Ovary (tissue), 7 donors: ENCODE measurements at regions not wholly inside any gene's neighbourhood (a gene's known extent, or its start where the extent isn't known, plus 50 kb on each side); places are given as distances from the start of the nearest gene placed in this dataset.

Experiments
- DNase-seq, 5 donors: peaks; one replicate each; pipeline ENCODE4 v3.0.0-alpha.2; 2019 to 2020
- H3K27ac ChIP-seq, 2 donors: fragments of 200-600 bp; one replicate each; pipeline versions ENCODE4 v1.5.1 to v1.8.0; 2019 to 2022
- H3K27me3 ChIP-seq: fragments of 200-600 bp; one replicate; pipeline ENCODE4 v1.8.0; 2022
- H3K36me3 ChIP-seq: fragments of 200-600 bp; sonication (generic); one replicate; pipeline ENCODE4 v1.5.1; 2019
- H3K4me1 ChIP-seq: one replicate; pipeline ENCODE4 v1.8.1; 2013; ENCODE audit warnings: mild to moderate bottlenecking, moderate library complexity; ENCODE audit not compliant: insufficient read depth
- H3K4me3 ChIP-seq: fragments of 200-600 bp; sonication (generic); one replicate; pipeline ENCODE4 v1.5.1; 2017
- H3K9me3 ChIP-seq, 2 donors: fragments of 200-600 bp in 1 of 2; sonication (generic) in 1 of 2; one replicate each; pipeline versions ENCODE4 v1.5.1 to v1.8.1; 2013 to 2019; ENCODE audit warnings: mild to moderate bottlenecking in 1 of 2, moderate library complexity in 1 of 2
- EP300 ChIP-seq: sonication (generic); formaldehyde crosslinking; IDR thresholded peaks from one replicate; pipeline ENCODE4 v1.6.1; 2017; ENCODE audit warnings: antibody characterized with exemption
- POLR2A ChIP-seq: fragments of 450-650 bp; IDR thresholded peaks from one replicate; pipeline ENCODE4 v1.6.1; 2017; ENCODE audit warnings: antibody characterized with exemption, mild to moderate bottlenecking, moderate library complexity
- WGBS, 3 donors: extraction: QIAGEN DNeasy Blood & Tissue Kit in 1 of 3; methylation state at CpG; one replicate each; pipeline versions ENCODE4 v1.1.5 to v1.1.7; 2013 to 2017; 5-methylcytosine and 5-hydroxymethylcytosine counted together
- intact Hi-C, 4 donors: fragments of 100-400 bp; cut with DNase I; formaldehyde crosslinking; loops; one replicate each; pipeline versions ENCODE4 v1.11.0 to v1.15.1; 2022 to 2023
- TF ChIP-seq, protein P1 (sequence below), 3 donors: fragments of 450-650 bp in 2 of 3; fragments of 200-600 bp in 1 of 3; IDR thresholded peaks; one replicate each; pipeline versions ENCODE4 v1.5.1 to v1.8.0; 2016 to 2022; ENCODE audit warnings: antibody characterized with exemption in 3 of 3, mild to moderate bottlenecking in 1 of 3
- donor health status: DM: no; HTN: no; CAD: no; lungs with moderate emphysema.
- donor health status: DM: no; HTN: no; CAD: no.
- donor health status: Bipolar disorder and iron deficiency.
- donor health status: DM: no; HTN: no; CAD: no.
- donor health status: DM: yes; HTN: yes; CAD: no.

GRCh38 chr1:238772322-238772721, 614.0 kb upstream of the CHRM3 start:
- H3K27me3 ChIP-seq: no peaks in the 10 kb centered on the region
- no peaks in the 10 kb centered on the region for H3K9me3 ChIP-seq
- H3K4me3 ChIP-seq: no peak overlapping the region
- H3K36me3 ChIP-seq: no peaks in the 10 kb centered on the region
- intact Hi-C loops: no loop called here
- H3K27ac ChIP-seq: no peak overlapping the region
- TF ChIP-seq, protein P1, sequence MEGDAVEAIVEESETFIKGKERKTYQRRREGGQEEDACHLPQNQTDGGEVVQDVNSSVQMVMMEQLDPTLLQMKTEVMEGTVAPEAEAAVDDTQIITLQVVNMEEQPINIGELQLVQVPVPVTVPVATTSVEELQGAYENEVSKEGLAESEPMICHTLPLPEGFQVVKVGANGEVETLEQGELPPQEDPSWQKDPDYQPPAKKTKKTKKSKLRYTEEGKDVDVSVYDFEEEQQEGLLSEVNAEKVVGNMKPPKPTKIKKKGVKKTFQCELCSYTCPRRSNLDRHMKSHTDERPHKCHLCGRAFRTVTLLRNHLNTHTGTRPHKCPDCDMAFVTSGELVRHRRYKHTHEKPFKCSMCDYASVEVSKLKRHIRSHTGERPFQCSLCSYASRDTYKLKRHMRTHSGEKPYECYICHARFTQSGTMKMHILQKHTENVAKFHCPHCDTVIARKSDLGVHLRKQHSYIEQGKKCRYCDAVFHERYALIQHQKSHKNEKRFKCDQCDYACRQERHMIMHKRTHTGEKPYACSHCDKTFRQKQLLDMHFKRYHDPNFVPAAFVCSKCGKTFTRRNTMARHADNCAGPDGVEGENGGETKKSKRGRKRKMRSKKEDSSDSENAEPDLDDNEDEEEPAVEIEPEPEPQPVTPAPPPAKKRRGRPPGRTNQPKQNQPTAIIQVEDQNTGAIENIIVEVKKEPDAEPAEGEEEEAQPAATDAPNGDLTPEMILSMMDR (IDR thresholded peaks at IDR 0.05): no peak
- TF ChIP-seq EP300: no peak
- no peak for TF ChIP-seq POLR2A
- DNase-seq: no peak
- WGBS, 3 donors: 91 to 95% (median 93%) methylated on average over 2 of the region's 2 CpGs
- H3K4me1 ChIP-seq: no peaks in the 10 kb centered on the region

GRCh38 chr1:238767321-238767720, 619.0 kb upstream of the CHRM3 start:
- 30 to 43% (median 36%) methylated on average over 2 of the region's 2 CpGs for WGBS, 3 donors
- intact Hi-C loops: no loop called here

DNA sequence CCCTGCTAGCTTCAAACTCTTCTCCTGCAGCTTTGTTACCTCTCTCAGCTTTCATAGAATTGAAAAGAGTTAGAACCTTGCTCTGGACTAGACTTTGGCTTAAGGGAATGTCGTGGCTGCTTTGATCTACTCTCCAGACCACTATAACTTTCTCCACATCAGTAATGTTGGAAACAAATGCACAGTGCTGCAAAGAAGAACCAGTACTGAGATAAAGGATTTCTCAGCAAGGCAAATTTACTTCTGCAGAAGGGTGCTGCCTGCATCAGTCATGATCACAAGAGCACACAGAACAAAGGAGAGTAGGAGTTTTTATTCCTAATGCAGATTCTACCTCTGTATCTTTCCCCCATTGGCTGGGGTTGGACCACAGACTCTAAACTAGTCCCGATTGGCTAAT, 621.6 kb upstream of the CHRM3 start:
- intact Hi-C loops: no loop called here
- Histone ChIP-seq H3K9me3 (no peaks in the 10 kb centered on the region), H3K4me3 (no peak overlapping the region), H3K27ac (no peak overlapping the region), H3K36me3 (no peaks in the 10 kb centered on the region), H3K27me3 (no peaks in the 10 kb centered on the region), H3K4me1 (no peaks in the 10 kb centered on the region)
- WGBS, 3 donors: 77 to 87% (median 81%) methylated on average over 2 of the region's 2 CpGs
- DNase-seq: no peak
- TF ChIP-seq EP300 (no peak), POLR2A (no peak)
- TF ChIP-seq, protein P1 (IDR thresholded peaks at IDR 0.05): no peak

More at GRCh38 chr1:238767321-238767720, 619.0 kb upstream of the CHRM3 start:
- H3K4me3 ChIP-seq: no peak overlapping the region
- H3K27me3 ChIP-seq: no peaks in the 10 kb centered on the region
- no peaks in the 10 kb centered on the region for H3K36me3 ChIP-seq
- H3K4me1 ChIP-seq: no peaks in the 10 kb centered on the region
- TF ChIP-seq EP300: no peak
- TF ChIP-seq, protein P1 (IDR thresholded peaks at IDR 0.05): no peak
- no peak for TF ChIP-seq POLR2A
- no peak overlapping the region for H3K27ac ChIP-seq
- no peaks in the 10 kb centered on the region for H3K9me3 ChIP-seq
- DNase-seq: no peak

GRCh38 chr1:238753252-238753651, 633.1 kb upstream of the CHRM3 start:
- 34 to 45% (median 43%) methylated on average over 3 of the region's 3 CpGs for WGBS, 3 donors
- H3K9me3 ChIP-seq: no peaks in the 10 kb centered on the region
- no peak for DNase-seq
- no peaks in the 10 kb centered on the region for H3K4me1 ChIP-seq
- intact Hi-C loops: no loop called here
- H3K36me3 ChIP-seq: no peaks in the 10 kb centered on the region
- H3K27me3 ChIP-seq: no peaks in the 10 kb centered on the region
- no peak overlapping the region for H3K4me3 ChIP-seq
- TF ChIP-seq, protein P1 (IDR thresholded peaks at IDR 0.05): no peak
- TF ChIP-seq EP300 (no peak), POLR2A (no peak)
- H3K27ac ChIP-seq: no peak overlapping the region

DNA sequence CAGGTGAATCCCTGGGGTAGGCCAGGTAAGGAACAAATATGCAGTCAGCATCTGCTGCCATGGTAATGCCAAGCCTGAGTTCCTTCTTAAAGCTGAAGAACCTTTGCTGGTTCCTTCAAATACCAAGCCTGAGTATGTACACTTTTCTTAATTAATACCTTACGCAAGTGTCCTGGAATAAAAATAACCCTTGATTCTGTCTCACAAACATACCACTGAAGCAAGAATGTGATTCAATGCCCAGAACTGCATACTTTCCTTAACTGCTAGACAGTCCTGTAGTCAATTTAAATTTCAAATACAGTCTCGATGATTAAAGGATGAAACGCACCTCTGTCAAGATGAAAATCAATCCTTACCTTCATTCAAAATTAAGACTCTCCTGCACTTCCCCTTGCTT, 634.0 kb upstream of the CHRM3 start:
- TF ChIP-seq EP300: no peak
- TF ChIP-seq POLR2A: no peak
- TF ChIP-seq, protein P1 (IDR thresholded peaks at IDR 0.05): no peak
- no peak for DNase-seq
- intact Hi-C loops: no loop called here
- no peak overlapping the region for H3K4me3 ChIP-seq
- H3K27ac ChIP-seq: no peak overlapping the region
- no peaks in the 10 kb centered on the region for H3K4me1 ChIP-seq
- 91 to 94% (median 92%) methylated on average over 3 of the region's 3 CpGs for WGBS, 3 donors
- H3K36me3 ChIP-seq: no peaks in the 10 kb centered on the region
- no peaks in the 10 kb centered on the region for H3K9me3 ChIP-seq
- no peaks in the 10 kb centered on the region for H3K27me3 ChIP-seq
